IMR-90 (cell line): ENCODE measurements at regions not wholly inside any gene's neighbourhood (a gene's known extent, or its start where the extent isn't known, plus 50 kb on each side); places are given as distances from the start of the nearest gene placed in this dataset.

Source experiments
- ATAC-seq: fragments of 200-7000 bp; cut with Tn5 transposase; 2 replicates; pipeline ENCODE4 v1.9.1; 2020; ENCODE audit warnings: low read depth, mild to moderate bottlenecking, moderate library complexity
- BruUV-seq: library from RNA; stranded (reverse); fragments of 400-500 nt; replicated peaks from 2 replicates; lab custom pipeline; 2021; lab: Mats Ljungman, UMichigan
- CTCF ChIA-PET: fragments of 300-600 bp; formaldehyde crosslinking; extraction: SDS; loops from one replicate; lab custom pipeline; 2021; ENCODE audit warnings: antibody characterized with exemption; lab: Yijun Ruan, JAX
- POLR2A ChIA-PET: fragments of 300-600 bp; sonication (Branson Sonifier 250); formaldehyde crosslinking; loops from one replicate; lab custom pipeline; 2022; ENCODE audit warnings: antibody characterized with exemption; ENCODE audit not compliant: unreplicated experiment; lab: Charles Lee
- DNase-seq: peaks from one replicate; pipeline ENCODE4 v3.0.0; 2013
- H2AFZ ChIP-seq: replicated peaks from 2 replicates; pipeline ENCODE3; 2013; ENCODE audit warnings: low read length, mild to moderate bottlenecking; ENCODE audit not compliant: poor library complexity
- H2AK5ac ChIP-seq: 2 replicates; pipeline ENCODE4 v1.6.1; 2013; ENCODE audit warnings: low read depth, low read length, inconsistent platforms
- H2AK9ac ChIP-seq: replicated peaks from 2 replicates; pipeline ENCODE3; 2013; ENCODE audit warnings: mild to moderate bottlenecking, low read depth, low read length, moderate library complexity; ENCODE audit not compliant: poor library complexity
- H2BK120ac ChIP-seq: 2 replicates; pipeline ENCODE4 v1.6.1; 2013; ENCODE audit warnings: low read depth, low read length, inconsistent platforms
- H2BK15ac ChIP-seq: 3 replicates; pipeline ENCODE4 v1.6.1; 2013; ENCODE audit warnings: low read depth, low read length, inconsistent platforms
- H2BK20ac ChIP-seq: 2 replicates; pipeline ENCODE4 v1.6.1; 2013; ENCODE audit warnings: low read depth, mild to moderate bottlenecking, inconsistent platforms, low read length, moderate library complexity
- H2BK5ac ChIP-seq: 2 replicates; pipeline ENCODE4 v1.6.1; 2013; ENCODE audit warnings: mild to moderate bottlenecking, low read depth, low read length, inconsistent platforms; ENCODE audit not compliant: poor library complexity, severe bottlenecking
- H3K14ac ChIP-seq: replicated peaks from 2 replicates; pipeline ENCODE4 v1.6.1; 2013; ENCODE audit warnings: low read depth, low read length, inconsistent platforms
- H3K18ac ChIP-seq: 2 replicates; pipeline ENCODE4 v1.6.1; 2013; ENCODE audit warnings: low read depth, low read length, control low read depth
- H3K23ac ChIP-seq: 2 replicates; pipeline ENCODE4 v1.6.1; 2013; ENCODE audit warnings: low read depth, low read length, inconsistent platforms
- H3K27ac ChIP-seq: 2 replicates; pipeline ENCODE4 v1.5.1; 2013; ENCODE audit warnings: mild to moderate bottlenecking, control low read depth, low read length; ENCODE audit not compliant: insufficient read depth
- H3K27me3 ChIP-seq: 2 replicates; pipeline ENCODE4 v1.6.1; 2013; ENCODE audit warnings: low read length; ENCODE audit not compliant: control insufficient read depth, insufficient read depth
- H3K36me3 ChIP-seq: 2 replicates; pipeline ENCODE4 v1.6.1; 2013; ENCODE audit warnings: low read length, mixed read lengths; ENCODE audit not compliant: control insufficient read depth, insufficient read depth
- H3K4ac ChIP-seq: 2 replicates; pipeline ENCODE4 v1.6.1; 2013; ENCODE audit warnings: low read depth, low read length, inconsistent platforms
- H3K4me1 ChIP-seq: 2 replicates; pipeline ENCODE4 v1.6.1; 2013; ENCODE audit warnings: low read length, mixed read lengths; ENCODE audit not compliant: control insufficient read depth, insufficient read depth
- H3K4me2 ChIP-seq: 2 replicates; pipeline ENCODE4 v1.6.1; 2013; ENCODE audit warnings: low read depth, mild to moderate bottlenecking, control low read depth, low read length, moderate library complexity
- H3K4me3 ChIP-seq: 2 replicates; pipeline ENCODE4 v1.5.1; 2013; ENCODE audit warnings: low read depth, mild to moderate bottlenecking, control low read depth, low read length, moderate library complexity; ENCODE audit not compliant: insufficient read depth
- H3K56ac ChIP-seq: 2 replicates; pipeline ENCODE4 v1.6.1; 2013; ENCODE audit warnings: low read length, inconsistent platforms; ENCODE audit not compliant: insufficient read depth; ENCODE audit errors: extremely low read depth
- H3K79me1 ChIP-seq, 2 experiments: 2 replicates each; pipeline ENCODE4 v1.6.1; 2013; ENCODE audit warnings: low read length in 2 of 2, inconsistent platforms in 1 of 2, low read depth in 1 of 2
- H3K9ac ChIP-seq: 2 replicates; pipeline ENCODE4 v1.6.1; 2013; ENCODE audit warnings: low read depth, low read length, control low read depth
- H3K9me1 ChIP-seq: 2 replicates; pipeline ENCODE4 v1.6.1; 2013; ENCODE audit warnings: low read length, inconsistent platforms; ENCODE audit not compliant: insufficient read depth
- H3K9me3 ChIP-seq: 2 replicates; pipeline ENCODE4 v1.6.1; 2013; ENCODE audit warnings: low read length; ENCODE audit not compliant: control insufficient read depth, insufficient read depth
- H4K20me1 ChIP-seq: 2 replicates; pipeline ENCODE4 v1.6.1; 2013; ENCODE audit warnings: low read length, inconsistent platforms; ENCODE audit not compliant: insufficient read depth
- H4K5ac ChIP-seq: 2 replicates; pipeline ENCODE4 v1.6.1; 2013; ENCODE audit warnings: mild to moderate bottlenecking, low read depth, low read length, control low read depth
- H4K8ac ChIP-seq, 2 experiments: 2 replicates each; pipeline ENCODE4 v1.6.1; 2013; ENCODE audit warnings: low read depth in 2 of 2, low read length in 2 of 2, control low read depth in 1 of 2, inconsistent platforms in 1 of 2
- H4K91ac ChIP-seq: 2 replicates; pipeline ENCODE4 v1.6.1; 2013; ENCODE audit warnings: low read depth, low read length, inconsistent platforms; ENCODE audit not compliant: insufficient read depth
- BHLHE40 ChIP-seq: fragments of 150-350 bp; IDR thresholded peaks from 2 replicates; pipeline ENCODE4 v1.6.1; 2016; ENCODE audit warnings: mild to moderate bottlenecking, low read depth, low read length
- CEBPB ChIP-seq: IDR thresholded peaks from 2 replicates; pipeline ENCODE4 v1.6.1; 2012; ENCODE audit warnings: low read depth, low read length, improper control_type of control experiment
- CHD1 ChIP-seq: IDR thresholded peaks from 2 replicates; pipeline ENCODE4 v1.6.1; 2012; ENCODE audit warnings: low read depth, low read length, improper control_type of control experiment
- CTCF ChIP-seq: conservative IDR thresholded peaks from 2 replicates; pipeline ENCODE4 v1.5.1; 2012; ENCODE audit warnings: mild to moderate bottlenecking, low read depth, low read length, improper control_type of control experiment
- ELK1 ChIP-seq: fragments of 150-350 bp; IDR thresholded peaks from 2 replicates; pipeline ENCODE4 v1.6.1; 2016; ENCODE audit warnings: low read depth, mild to moderate bottlenecking, low read length, moderate library complexity, borderline replicate concordance
- MAZ ChIP-seq: IDR thresholded peaks from 2 replicates; pipeline ENCODE4 v1.6.1; 2012; ENCODE audit warnings: low read depth, mild to moderate bottlenecking, low read length, improper control_type of control experiment, moderate library complexity, borderline replicate concordance
- NFE2L2 ChIP-seq: fragments of 150-350 bp; IDR thresholded peaks from 2 replicates; pipeline ENCODE4 v1.6.1; 2016; ENCODE audit warnings: low read depth, mild to moderate bottlenecking, low read length
- POLR2A ChIP-seq: IDR thresholded peaks from 2 replicates; pipeline ENCODE4 v1.6.1; 2012; ENCODE audit warnings: mild to moderate bottlenecking, low read depth, low read length
- RAD21 ChIP-seq: IDR thresholded peaks from 2 replicates; pipeline ENCODE4 v1.6.1; 2012; ENCODE audit warnings: low read length, improper control_type of control experiment
- RFX5 ChIP-seq: IDR thresholded peaks from 2 replicates; pipeline ENCODE4 v1.8.0; 2012; ENCODE audit warnings: low read depth, mild to moderate bottlenecking, low read length, moderate library complexity
- SMC3 ChIP-seq: fragments of 150-350 bp; IDR thresholded peaks from 2 replicates; pipeline ENCODE4 v1.6.1; 2016; ENCODE audit warnings: low read depth, mild to moderate bottlenecking, antibody characterized with exemption, low read length, moderate library complexity
- USF2 ChIP-seq: fragments of 150-350 bp; IDR thresholded peaks from 2 replicates; pipeline ENCODE4 v1.6.1; 2017; ENCODE audit warnings: mild to moderate bottlenecking, antibody characterized with exemption, low read length, low read depth
- WGBS, 2 experiments: methylation state at CpG; one replicate each; pipeline versions ENCODE4 v1.1.5 to v1.1.7; 2013; ENCODE audit warnings: missing lambda C conversion rate in 2 of 2; ENCODE audit not compliant: insufficient read length in 1 of 2; ENCODE audit errors: extremely low coverage in 2 of 2; 5-methylcytosine and 5-hydroxymethylcytosine counted together
- dilution Hi-C: fragments of 300-500 bp; cut with HindIII; formaldehyde crosslinking; loops from one replicate; pipeline ENCODE4 v1.14.3; 2018; ENCODE audit warnings: low sequenced_read_pairs; ENCODE audit not compliant: unreplicated experiment
- in situ Hi-C: fragments of 300-500 bp; cut with MboI; formaldehyde crosslinking; loops from 3 replicates; pipeline ENCODE4 v1.14.3; 2019; ENCODE audit warnings: low sequenced_read_pairs, inconsistent platforms, mixed read lengths
- intact Hi-C: fragments of 100-400 bp; cut with micrococcal nuclease; formaldehyde crosslinking; loops from 2 replicates; pipeline ENCODE4 v1.10.0; 2022

- H2BK5ac ChIP-seq, result no peak overlapping the region
- no peak overlapping the region for H3K18ac ChIP-seq
- no peaks in the 10 kb centered on the region for H4K20me1 ChIP-seq
- no peak overlapping the region for H3K23ac ChIP-seq
- no peak overlapping the region for H3K56ac ChIP-seq
- ChIA-PET CTCF (no interaction called here), POLR2A (no interaction called here)
- no peak overlapping the region for H2BK20ac ChIP-seq
- H2BK15ac ChIP-seq, result no peak overlapping the region
- no peaks in the 10 kb centered on the region for H3K9me3 ChIP-seq
- H4K5ac ChIP-seq, result no peak overlapping the region
- intact Hi-C loops, result no loop called here
- no peak overlapping the region for H4K8ac ChIP-seq
- no peaks in the 10 kb centered on the region for H3K36me3 ChIP-seq
- in situ Hi-C loops, result no loop called here
- no peak overlapping the region for H3K9ac ChIP-seq
- H2AFZ ChIP-seq, result no peak overlapping the region
- ATAC-seq (no peak), DNase-seq (no peak)
- no peak overlapping the region for H2BK120ac ChIP-seq
- H3K14ac ChIP-seq, result no peak overlapping the region
- WGBS, 2 experiments, result no CpG with 5 or more reads among the region's 5 CpGs
- BruUV-seq, result no TSS peak
- TF ChIP-seq CTCF, result no peak
- TF ChIP-seq RAD21, result no peak
- no peak for TF ChIP-seq POLR2A
- TF ChIP-seq RFX5, result no peak
- TF ChIP-seq NFE2L2, result no peak
- no peak for TF ChIP-seq CEBPB
- no peak for TF ChIP-seq MAZ
- TF ChIP-seq SMC3, result no peak
- TF ChIP-seq USF2, result no peak
- no peak for TF ChIP-seq CHD1
- TF ChIP-seq BHLHE40, result no peak
- TF ChIP-seq ELK1, result no peak
- peaks cover 1% of the 10 kb centered on the region; the same call in 1 of the 2 replicates for H3K4me1 ChIP-seq
- H2AK5ac ChIP-seq, result no peak overlapping the region
- H3K27ac ChIP-seq, result no peak overlapping the region
- dilution Hi-C loops, result no loop called here
- H3K27me3 ChIP-seq, result no peaks in the 10 kb centered on the region
- H4K91ac ChIP-seq, result no peak overlapping the region
- no peak overlapping the region for H2AK9ac ChIP-seq
- no peak overlapping the region for H3K4me3 ChIP-seq
- no peaks in the 10 kb centered on the region for H3K9me1 ChIP-seq
- H3K79me1 ChIP-seq, result no peaks in the 10 kb centered on the region
- H3K4ac ChIP-seq, result no peak overlapping the region
- H3K4me2 ChIP-seq, result no peak overlapping the region
Observed at GRCh38 chr5:74268297-74268696, 372.2 kb downstream of the ENC1 start.
